ENCODE measurements at regions not wholly inside any gene's neighbourhood (a gene's known extent, or its start where the extent isn't known, plus 50 kb on each side); places are given as distances from the start of the nearest gene placed in this dataset.
"Not testable (repeated sequence)": the region's sequence is repeated elsewhere in the genome, so short reads cannot be mapped to it uniquely, and the experiment has no call there.

DNA sequence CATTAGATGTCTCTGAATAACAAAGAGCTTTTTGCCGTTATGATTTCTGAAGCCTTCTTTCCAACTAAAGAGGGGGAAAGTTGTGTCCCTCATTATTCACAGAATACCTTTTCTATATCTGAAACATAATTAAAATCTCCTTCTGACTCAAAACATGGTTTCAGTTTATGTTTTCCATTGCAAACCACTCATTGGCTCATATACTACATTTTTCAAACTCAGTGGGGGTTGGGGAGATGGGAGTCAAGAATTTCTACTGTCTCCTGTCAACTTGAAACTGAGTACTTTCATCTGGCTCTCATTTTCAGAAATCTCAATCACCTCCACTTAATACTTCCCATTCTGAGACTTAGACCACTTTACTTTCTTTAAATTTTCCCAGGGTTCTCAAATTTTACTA lies 1839.5 kb upstream of the PCDH10 start:
- no peak for DNase-seq (ENCODE audit: low read depth)

DNA sequence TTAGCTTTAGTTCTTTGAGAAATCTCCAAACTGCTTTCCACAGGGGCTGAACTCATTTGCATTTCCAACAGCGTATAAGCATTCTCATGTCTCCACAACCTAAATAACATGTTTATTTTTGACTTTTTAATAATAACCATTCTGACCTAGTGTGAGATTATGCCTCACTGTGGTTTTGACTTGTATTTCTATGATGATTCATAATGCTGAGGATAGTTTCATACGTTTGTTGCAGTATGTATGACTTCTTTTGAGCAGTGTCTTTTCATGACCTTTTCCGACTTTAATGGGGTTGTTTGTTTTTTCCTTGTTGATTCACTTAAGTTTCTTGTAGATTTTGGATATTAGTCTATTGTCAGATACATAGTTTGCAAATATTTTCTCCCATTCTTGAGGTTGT lies 1833.0 kb upstream of the PCDH10 start:
- no peak for DNase-seq (ENCODE audit: low read depth)

DNA sequence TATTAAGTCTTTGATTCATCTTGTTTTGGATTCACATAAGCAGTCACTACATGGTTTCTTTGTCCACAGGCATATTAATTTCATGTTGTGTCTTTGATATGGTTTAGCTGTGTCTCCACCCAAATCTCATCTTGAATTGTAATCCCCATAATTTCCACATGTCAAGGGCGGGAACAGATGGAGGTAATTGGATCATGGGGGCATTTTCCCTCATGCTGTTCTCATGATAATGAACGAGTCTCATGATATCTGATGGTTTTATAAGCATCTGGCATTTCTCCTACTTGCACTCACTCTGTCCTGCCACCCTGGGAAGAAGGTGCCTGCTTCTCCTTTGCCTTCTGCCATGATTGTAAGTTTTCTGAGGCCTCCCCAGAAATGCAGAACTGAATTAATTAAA lies 1811.2 kb upstream of the PCDH10 start:
- no peak for DNase-seq (ENCODE audit: low read depth)

- DNase-seq (ENCODE audit: low read depth): no peak
Observed at GRCh38 chr4:131339137-131339536, 1810.0 kb upstream of the PCDH10 start.

DNA sequence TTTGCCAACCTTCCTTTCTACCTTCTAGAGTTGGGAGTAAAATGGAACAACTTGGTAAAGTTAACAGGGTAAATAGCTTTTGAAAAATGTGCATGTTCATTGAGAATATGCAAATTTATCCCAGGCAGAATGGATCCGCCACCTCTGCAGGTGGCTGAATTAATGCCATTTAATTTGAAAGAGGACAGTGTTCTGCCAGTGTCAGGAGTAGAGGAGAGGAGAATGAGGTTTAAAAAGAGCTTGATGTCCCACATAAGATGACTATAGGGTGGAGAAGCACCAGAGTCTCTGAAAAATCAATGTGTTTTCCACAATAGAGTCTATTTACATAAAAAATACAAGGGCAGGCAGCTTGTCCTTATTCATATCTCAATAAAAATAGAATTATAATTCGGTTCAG lies 1804.3 kb upstream of the PCDH10 start:
- DNase-seq (ENCODE audit: low read depth): no peak

- DNase-seq (ENCODE audit: low read depth): no peak
Observed at GRCh38 chr4:131347816-131348215, 1801.3 kb upstream of the PCDH10 start.

GRCh38 chr4:131348263-131348662 lies 1800.8 kb upstream of the PCDH10 start:
- DNase-seq (ENCODE audit: low read depth): no peak

DNA sequence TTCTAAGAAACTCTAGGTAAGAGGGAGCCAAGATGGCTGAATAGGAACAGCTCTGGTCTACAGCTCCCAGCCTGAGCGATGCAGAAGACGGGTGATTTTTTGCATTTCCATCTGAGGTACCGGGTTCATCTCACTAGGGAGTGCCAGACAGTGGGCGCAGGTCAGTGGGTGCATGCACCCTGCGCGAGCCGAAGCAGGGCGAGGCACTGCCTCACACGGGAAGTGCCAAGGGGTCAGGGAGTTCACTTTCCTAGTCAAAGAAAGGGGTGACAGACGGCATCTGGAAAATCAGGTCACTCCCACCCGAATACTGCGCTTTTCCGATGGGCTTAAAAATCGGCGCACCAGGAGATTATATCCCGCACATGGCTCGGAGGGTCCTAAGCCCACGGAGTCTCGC lies 1796.7 kb upstream of the PCDH10 start:
- not testable (repeated sequence) for DNase-seq (ENCODE audit: low read depth)

- no peak for DNase-seq (ENCODE audit: low read depth)
Observed at GRCh38 chr4:131366714-131367113, 1782.4 kb upstream of the PCDH10 start.

- no peak for DNase-seq (ENCODE audit: low read depth)
Observed at GRCh38 chr4:131367441-131367840, 1781.7 kb upstream of the PCDH10 start.

DNA sequence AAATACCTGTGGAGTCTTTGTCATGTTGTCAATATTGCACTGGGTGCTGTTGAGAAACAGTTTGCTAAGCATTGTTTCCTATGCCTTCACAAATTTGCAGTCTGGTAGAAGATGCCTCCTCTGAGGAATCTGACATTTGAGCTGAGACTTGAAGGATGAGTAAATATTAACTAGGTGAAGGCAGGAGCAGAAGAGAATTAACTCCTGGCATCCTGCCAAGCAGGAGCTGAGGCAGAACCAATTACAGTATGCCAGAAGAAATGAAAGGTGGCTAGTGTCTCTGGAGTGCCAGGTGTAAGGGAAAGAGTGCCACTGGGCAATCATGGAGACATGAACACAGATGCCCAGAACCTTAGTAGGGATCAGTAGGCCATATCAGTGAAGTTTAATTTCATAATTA lies 1778.2 kb upstream of the PCDH10 start:
- DNase-seq (ENCODE audit: low read depth): no peak

DNA sequence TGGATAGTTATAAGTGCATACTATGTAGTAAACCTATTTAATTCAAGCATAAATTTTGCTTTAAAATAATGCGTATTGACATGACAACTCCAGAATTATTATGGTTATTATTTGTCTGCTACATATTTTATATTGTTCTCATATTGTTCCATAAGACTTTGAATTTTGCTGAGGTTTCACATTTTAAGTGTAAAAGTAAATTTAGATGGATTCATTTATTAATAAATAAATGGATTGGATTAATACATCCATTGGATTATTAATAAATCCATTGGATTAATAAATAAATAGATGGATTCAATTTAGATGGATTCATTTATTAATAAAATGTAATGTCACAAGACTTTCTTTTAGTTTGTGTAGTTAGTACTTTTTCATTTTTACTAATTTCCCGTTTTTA lies 1768.0 kb upstream of the PCDH10 start:
- DNase-seq (ENCODE audit: low read depth): no peak

- no peak for DNase-seq (ENCODE audit: low read depth)
Observed at GRCh38 chr4:131382839-131383238, 1766.3 kb upstream of the PCDH10 start.

DNA sequence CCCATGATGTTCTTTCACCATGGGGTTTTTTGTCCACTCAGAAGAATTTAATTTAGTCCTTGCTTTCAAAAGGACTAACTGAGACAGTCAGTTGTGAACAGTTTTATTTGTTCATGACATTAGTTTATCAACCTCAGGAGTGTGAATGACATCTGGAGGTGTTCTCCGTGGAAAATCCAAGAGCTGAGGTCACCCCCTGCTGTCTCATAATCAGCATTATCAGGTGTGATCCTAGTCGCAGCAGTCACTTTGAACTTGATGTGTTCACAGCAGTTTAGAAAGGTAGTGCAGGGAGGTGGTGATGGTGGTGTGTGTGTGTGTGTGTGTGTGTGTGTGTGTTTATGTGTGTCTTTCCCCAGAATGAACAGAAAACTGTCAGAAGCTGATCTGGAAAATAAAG lies 1760.8 kb upstream of the PCDH10 start:
- DNase-seq (ENCODE audit: low read depth): no peak

GRCh38 chr4:131408102-131408501 lies 1741.0 kb upstream of the PCDH10 start:
- DNase-seq (ENCODE audit: low read depth): no peak

- DNase-seq (ENCODE audit: low read depth): no peak
Observed at GRCh38 chr4:131411393-131411792, 1737.7 kb upstream of the PCDH10 start.

GRCh38 chr4:131419147-131419546 lies 1729.9 kb upstream of the PCDH10 start:
- no peak for DNase-seq (ENCODE audit: low read depth)

GRCh38 chr4:131426023-131426758 lies 1722.9 kb upstream of the PCDH10 start:
- DNase-seq (ENCODE audit: low read depth): no peak

DNA sequence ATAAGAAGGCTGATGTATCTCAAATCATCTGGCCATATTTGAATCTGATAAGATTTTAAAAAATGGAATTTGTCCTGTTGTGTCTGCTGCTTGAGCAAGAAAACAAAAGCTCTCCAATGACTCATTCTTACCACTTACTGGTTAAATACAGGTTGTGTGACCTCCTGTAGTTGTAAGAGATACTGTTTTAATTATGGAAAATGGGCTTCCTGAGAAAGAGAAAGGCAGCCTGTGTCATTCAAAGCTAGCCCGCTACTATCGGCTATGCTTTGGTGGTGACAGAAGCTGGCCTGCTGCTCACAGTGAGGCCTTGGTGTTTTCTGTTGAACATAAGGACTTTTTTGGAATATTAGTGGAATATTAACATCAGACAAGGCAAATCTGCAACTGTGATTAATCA lies 1722.1 kb upstream of the PCDH10 start:
- DNase-seq (ENCODE audit: low read depth): no peak

GRCh38 chr4:131430302-131430701 lies 1718.8 kb upstream of the PCDH10 start:
- no peak for DNase-seq (ENCODE audit: low read depth)

DNA sequence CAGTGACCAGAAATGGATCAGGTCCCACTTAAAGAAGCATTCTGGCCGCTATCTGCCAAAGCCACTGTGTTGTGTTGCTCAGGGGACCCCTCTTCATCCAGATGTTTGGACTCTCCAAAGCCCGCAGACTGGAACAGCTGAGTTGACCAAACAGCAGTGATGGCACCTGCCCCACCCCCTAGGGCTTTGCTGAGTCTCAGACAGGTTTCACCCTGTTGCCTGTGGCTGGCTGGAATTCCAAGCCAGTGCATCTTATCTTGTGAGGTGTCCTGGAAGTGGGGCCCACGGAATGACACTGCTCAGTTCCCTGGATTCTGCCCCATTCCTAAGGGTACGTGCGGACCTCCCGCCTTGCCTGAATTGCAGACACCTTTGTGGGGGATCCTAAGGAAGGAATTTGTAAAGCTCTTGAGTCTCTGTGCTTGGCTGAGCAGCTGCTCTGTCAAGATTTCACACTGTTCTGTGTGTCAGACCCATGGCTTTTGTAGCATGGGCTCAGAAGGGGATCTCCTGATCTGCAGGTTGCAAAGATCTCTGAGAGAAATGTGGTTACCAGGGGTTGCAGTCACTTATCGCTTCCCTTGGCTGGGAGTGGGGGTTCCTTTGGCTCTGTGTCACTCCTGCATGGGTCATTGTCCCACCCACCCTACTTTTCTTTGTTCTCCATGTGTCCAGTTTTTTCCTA lies 1707.9 kb upstream of the PCDH10 start:
- DNase-seq (ENCODE audit: low read depth): no peak

DNA sequence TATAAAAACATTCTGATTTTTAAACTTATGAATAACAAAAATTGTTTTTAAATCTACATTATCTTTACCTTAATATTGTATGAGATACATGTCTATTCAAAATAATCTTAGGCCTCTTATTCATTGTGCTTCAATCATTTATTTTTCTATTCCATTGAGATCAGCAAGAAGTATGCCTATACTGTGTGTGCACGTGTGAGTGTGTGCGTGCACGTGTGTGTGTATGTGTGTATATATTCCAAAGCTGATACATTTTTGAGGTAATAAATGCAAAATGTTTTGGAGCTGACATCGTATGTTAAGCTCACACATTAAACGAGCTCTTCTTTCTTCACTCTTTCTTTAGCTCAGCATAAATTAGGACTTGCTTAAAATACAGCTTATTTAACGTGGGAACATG lies 1701.2 kb upstream of the PCDH10 start:
- no peak for DNase-seq (ENCODE audit: low read depth)

DNA sequence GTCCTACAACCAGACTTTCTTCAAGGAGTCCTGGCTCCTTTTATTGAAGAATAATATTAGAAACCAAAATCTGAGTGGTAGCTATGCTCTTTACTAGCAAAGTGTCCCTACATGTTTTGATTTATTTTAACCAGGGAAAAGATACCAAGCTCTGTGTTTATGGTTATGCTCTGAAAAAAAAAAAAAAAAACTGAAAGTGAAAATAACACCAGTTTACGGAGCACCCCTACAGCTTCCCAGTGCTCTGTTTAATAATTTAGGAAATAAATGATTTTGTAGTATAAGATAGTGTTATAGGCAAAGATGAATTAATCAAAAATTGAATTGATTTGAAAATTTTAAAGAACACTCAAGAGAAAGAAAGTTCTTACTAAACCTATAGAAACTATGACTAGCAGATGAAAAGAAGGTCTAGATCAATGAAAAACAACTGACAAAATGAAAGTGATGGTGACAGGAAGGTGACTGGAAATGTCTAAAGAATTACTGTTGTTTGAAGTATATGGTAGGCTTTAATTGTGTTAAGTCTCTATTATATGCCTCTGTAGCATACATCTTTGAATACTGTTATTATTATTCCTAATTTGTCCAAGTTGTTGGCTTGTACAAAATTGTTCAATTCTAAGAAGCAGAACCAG lies 1698.4 kb upstream of the PCDH10 start:
- DNase-seq (ENCODE audit: low read depth): no peak

All from stimulated activated CD8-positive, alpha-beta memory T cell treated with anti-CD3 and anti-CD28 coated beads, Interleukin-15, amount 100 ng/mL, for 1 hour (primary cell).